ENCODE measurements at regions not wholly inside any gene's neighbourhood (a gene's known extent, or its start where the extent isn't known, plus 50 kb on each side); places are given as distances from the start of the nearest gene placed in this dataset.

GRCh38 chrX:39176105-39176504 is 374.8 kb downstream of the MID1IP1 start:
- no peak for DNase-seq (ENCODE audit: low read depth)
- TF ChIP-seq CTCF (conservative IDR thresholded peaks at IDR 0.05; ENCODE audit: low read depth, low read length) = no peak
- H3K4me3 ChIP-seq (ENCODE audit: low read length) = no peak overlapping the region

- no peak for DNase-seq (ENCODE audit: low read depth)
- H3K4me3 ChIP-seq (ENCODE audit: low read length) = no peak overlapping the region
- TF ChIP-seq CTCF (conservative IDR thresholded peaks at IDR 0.05; ENCODE audit: low read depth, low read length) = no peak
These were observed 388.2 kb downstream of the MID1IP1 start for GRCh38 chrX:39189431-39189830.

GRCh38 chrX:39194673-39195072 is 393.4 kb downstream of the MID1IP1 start:
- no peak for TF ChIP-seq CTCF (conservative IDR thresholded peaks at IDR 0.05; ENCODE audit: low read depth, low read length)
- no peak for DNase-seq (ENCODE audit: low read depth)
- H3K4me3 ChIP-seq (ENCODE audit: low read length) = no peak overlapping the region

GRCh38 chrX:39195156-39195555 is 393.9 kb downstream of the MID1IP1 start:
- DNase-seq (ENCODE audit: low read depth) = no peak
- TF ChIP-seq CTCF (conservative IDR thresholded peaks at IDR 0.05; ENCODE audit: low read depth, low read length) = no peak
- no peak overlapping the region for H3K4me3 ChIP-seq (ENCODE audit: low read length)

GRCh38 chrX:39196192-39197102 is 395.2 kb downstream of the MID1IP1 start:
- no peak overlapping the region for H3K4me3 ChIP-seq (ENCODE audit: low read length)
- TF ChIP-seq CTCF (conservative IDR thresholded peaks at IDR 0.05; ENCODE audit: low read depth, low read length) = no peak
- no peak for DNase-seq (ENCODE audit: low read depth)

- H3K4me3 ChIP-seq (ENCODE audit: low read length) = no peak overlapping the region
- DNase-seq (ENCODE audit: low read depth) = no peak
- no peak for TF ChIP-seq CTCF (conservative IDR thresholded peaks at IDR 0.05; ENCODE audit: low read depth, low read length)
These were observed 398.2 kb downstream of the MID1IP1 start for GRCh38 chrX:39199429-39199828.
